A673 (cell line): ENCODE measurements at regions not wholly inside any gene's neighbourhood (a gene's known extent, or its start where the extent isn't known, plus 50 kb on each side); places are given as distances from the start of the nearest gene placed in this dataset.

Experiments
- BruUV-seq: library from RNA; stranded (reverse); fragments of 400-500 nt; replicated peaks from 2 replicates; lab custom pipeline; 2021; lab: Mats Ljungman, UMichigan
- CTCF ChIA-PET: fragments of 300-600 bp; sonication (Branson Sonifier 250); formaldehyde crosslinking; loops from one replicate; lab custom pipeline; 2022; ENCODE audit warnings: antibody characterized with exemption; lab: Charles Lee
- POLR2A ChIA-PET: fragments of 300-600 bp; sonication (Branson Sonifier 250); formaldehyde crosslinking; loops from one replicate; lab custom pipeline; 2022; ENCODE audit warnings: antibody characterized with exemption; ENCODE audit not compliant: low non-redundant PET; lab: Charles Lee
- DNase-seq: peaks from one replicate; pipeline ENCODE4 v3.0.0-alpha.2; 2015; ENCODE audit warnings: low spot score
- H3K27ac ChIP-seq: fragments of 200-600 bp; sonication (generic); 2 replicates; pipeline ENCODE4 v1.5.1; 2016; ENCODE audit warnings: mixed run types, low read depth, mild to moderate bottlenecking, mixed read lengths, antibody characterized with exemption, low read length; ENCODE audit not compliant: poor library complexity, severe bottlenecking
- H3K27me3 ChIP-seq: fragments of 200-600 bp; sonication (generic); replicated peaks from 2 replicates; pipeline ENCODE4 v1.6.1; 2017; ENCODE audit warnings: mixed run types, low read depth, mild to moderate bottlenecking, mixed read lengths, antibody characterized with exemption, low read length; ENCODE audit not compliant: insufficient read depth, poor library complexity
- H3K36me3 ChIP-seq: fragments of 200-600 bp; sonication (generic); 2 replicates; pipeline ENCODE4 v1.6.1; 2016; ENCODE audit warnings: mixed run types, mild to moderate bottlenecking, mixed read lengths, antibody characterized with exemption, low read length; ENCODE audit not compliant: insufficient read depth, poor library complexity, severe bottlenecking
- H3K4me1 ChIP-seq: fragments of 200-600 bp; sonication (generic); 2 replicates; pipeline ENCODE4 v1.6.1; 2017; ENCODE audit warnings: mixed run types, mild to moderate bottlenecking, mixed read lengths, antibody characterized with exemption, low read length; ENCODE audit not compliant: insufficient read depth, poor library complexity, severe bottlenecking
- H3K4me3 ChIP-seq: fragments of 200-600 bp; sonication (generic); 2 replicates; pipeline ENCODE4 v1.5.1; 2016; ENCODE audit warnings: low read depth, mixed run types, mild to moderate bottlenecking, mixed read lengths, low read length; ENCODE audit not compliant: poor library complexity, severe bottlenecking
- H3K9me3 ChIP-seq: fragments of 200-600 bp; sonication (generic); 2 replicates; pipeline ENCODE4 v1.6.1; 2016; ENCODE audit warnings: mixed run types, low read depth, mild to moderate bottlenecking, mixed read lengths, antibody characterized with exemption, low read length; ENCODE audit not compliant: poor library complexity, severe bottlenecking
- CTCF ChIP-seq: fragments of 300-800, 200-600 bp; sonication (generic); conservative IDR thresholded peaks from 2 replicates; pipeline ENCODE4 v1.5.1; 2017; ENCODE audit warnings: low read depth, mild to moderate bottlenecking, antibody characterized with exemption, low read length, moderate library complexity, mixed read lengths
- EZH2 ChIP-seq: fragments of 200-600 bp; sonication (generic); IDR thresholded peaks from 2 replicates; pipeline ENCODE4 v1.6.1; 2017; ENCODE audit warnings: borderline replicate concordance, low read depth, mild to moderate bottlenecking, mixed read lengths, antibody characterized with exemption, low read length; ENCODE audit not compliant: poor library complexity, severe bottlenecking
- intact Hi-C: fragments of 100-400 bp; cut with micrococcal nuclease; formaldehyde crosslinking; loops from one replicate; pipeline ENCODE4 v1.10.0; 2022; ENCODE audit not compliant: unreplicated experiment

GRCh38 chr13:80782441-80782840 is 441.5 kb upstream of the SPRY2 start:
- Histone ChIP-seq H3K9me3 (no peaks in the 10 kb centered on the region), H3K36me3 (no peaks in the 10 kb centered on the region), H3K27me3 (no peaks in the 10 kb centered on the region), H3K27ac (no peak overlapping the region), H3K4me1 (no peaks in the 10 kb centered on the region), H3K4me3 (no peak overlapping the region)
- no peak for DNase-seq
- CTCF ChIA-PET = no interaction called here
- POLR2A ChIA-PET = no interaction called here
- intact Hi-C loops = no loop called here
- no TSS peak for BruUV-seq
- TF ChIP-seq CTCF = no peak
- no peak for TF ChIP-seq EZH2

- BruUV-seq = no TSS peak
- ChIA-PET POLR2A (no interaction called here), CTCF (no interaction called here)
- DNase-seq = no peak
- Histone ChIP-seq H3K4me1 (no peaks in the 10 kb centered on the region), H3K27ac (no peak overlapping the region), H3K27me3 (no peaks in the 10 kb centered on the region), H3K36me3 (no peaks in the 10 kb centered on the region), H3K4me3 (no peak overlapping the region), H3K9me3 (no peaks in the 10 kb centered on the region)
- TF ChIP-seq CTCF = no peak
- no peak for TF ChIP-seq EZH2
- intact Hi-C loops = no loop called here
Measured at GRCh38 chr13:80778297-80778696, 437.4 kb upstream of the SPRY2 start.

GRCh38 chr13:80757694-80758093 is 416.8 kb upstream of the SPRY2 start:
- Histone ChIP-seq H3K27me3 (no peaks in the 10 kb centered on the region), H3K4me3 (no peak overlapping the region), H3K27ac (no peak overlapping the region), H3K36me3 (no peaks in the 10 kb centered on the region), H3K4me1 (no peaks in the 10 kb centered on the region), H3K9me3 (no peaks in the 10 kb centered on the region)
- intact Hi-C loops = no loop called here
- ChIA-PET CTCF (no interaction called here), POLR2A (no interaction called here)
- no peak for TF ChIP-seq EZH2
- TF ChIP-seq CTCF = no peak
- DNase-seq = no peak
- no TSS peak for BruUV-seq
